ENCODE measurements at regions not wholly inside any gene's neighbourhood (a gene's known extent, or its start where the extent isn't known, plus 50 kb on each side); places are given as distances from the start of the nearest gene placed in this dataset.

GRCh38 chr10:24042884-24043283, 166.1 kb upstream of the KIAA1217 start:
- no peak for DNase-seq

DNA sequence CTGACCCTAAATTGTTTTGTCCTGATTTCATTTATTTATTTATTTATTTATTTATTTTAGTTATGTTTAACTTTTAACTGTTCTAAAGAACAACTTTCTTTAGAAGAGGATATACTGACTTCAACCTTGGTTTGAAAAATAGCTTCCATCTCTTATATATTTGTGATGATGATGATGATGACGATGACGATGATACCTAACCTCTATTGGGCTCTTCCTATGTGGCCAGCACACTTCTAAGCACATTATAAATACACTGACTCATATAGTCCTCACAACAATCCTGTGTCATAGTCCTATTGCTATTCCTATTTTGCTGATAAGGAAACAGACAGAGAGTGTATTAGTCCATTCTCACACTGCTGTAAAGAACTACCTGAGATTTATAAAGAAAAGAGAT, 162.9 kb upstream of the KIAA1217 start:
- DNase-seq, result no peak

GRCh38 chr10:24047176-24047575, 161.8 kb upstream of the KIAA1217 start:
- DNase-seq, result no peak

- no peak for DNase-seq
Measured at GRCh38 chr10:24054421-24054820, 154.5 kb upstream of the KIAA1217 start.

GRCh38 chr10:24080207-24080606, 128.7 kb upstream of the KIAA1217 start:
- no peak for DNase-seq

DNA sequence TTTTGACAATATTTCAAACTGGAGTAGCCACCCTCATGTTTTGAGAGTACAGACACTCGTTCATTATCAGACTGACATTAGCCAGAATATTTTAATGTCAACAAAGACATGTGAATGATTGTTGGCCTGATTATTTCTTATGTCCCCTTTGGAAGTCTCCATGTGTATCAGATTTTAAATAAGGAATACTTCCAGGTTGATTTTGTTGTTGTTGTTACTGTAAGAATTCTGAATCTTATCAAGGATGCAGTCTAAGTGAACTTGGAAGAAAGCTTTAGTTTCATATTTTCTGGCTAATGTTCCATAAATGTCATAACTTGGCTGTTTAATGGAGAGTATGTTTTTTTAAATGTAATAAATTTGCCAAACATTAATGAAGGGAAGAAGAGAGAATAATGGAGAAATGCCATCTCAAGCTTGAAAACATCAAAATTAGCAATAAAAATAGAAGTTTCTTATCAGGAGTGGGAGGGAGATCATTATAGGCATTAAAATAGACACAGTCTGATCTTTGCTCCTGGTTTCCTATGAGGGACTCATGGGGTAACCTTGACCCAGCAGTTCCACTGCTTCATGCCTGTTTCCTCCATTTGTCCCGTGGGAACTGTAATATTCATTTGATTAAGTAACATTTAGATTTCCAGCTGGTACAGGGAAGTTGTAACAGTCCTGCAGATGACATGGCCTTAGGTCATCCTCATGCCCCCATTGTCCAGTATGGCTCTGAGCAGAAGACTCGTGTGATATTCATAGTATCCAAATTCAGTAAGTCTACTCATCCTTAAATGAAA, 122.4 kb upstream of the KIAA1217 start:
- no peak for DNase-seq

GRCh38 chr10:24091256-24091655, 117.7 kb upstream of the KIAA1217 start:
- DNase-seq, result no peak

GRCh38 chr10:24096281-24096680, 112.7 kb upstream of the KIAA1217 start:
- DNase-seq, result no peak

- no peak for DNase-seq
Measured at GRCh38 chr10:24097751-24098207, 111.2 kb upstream of the KIAA1217 start.

DNA sequence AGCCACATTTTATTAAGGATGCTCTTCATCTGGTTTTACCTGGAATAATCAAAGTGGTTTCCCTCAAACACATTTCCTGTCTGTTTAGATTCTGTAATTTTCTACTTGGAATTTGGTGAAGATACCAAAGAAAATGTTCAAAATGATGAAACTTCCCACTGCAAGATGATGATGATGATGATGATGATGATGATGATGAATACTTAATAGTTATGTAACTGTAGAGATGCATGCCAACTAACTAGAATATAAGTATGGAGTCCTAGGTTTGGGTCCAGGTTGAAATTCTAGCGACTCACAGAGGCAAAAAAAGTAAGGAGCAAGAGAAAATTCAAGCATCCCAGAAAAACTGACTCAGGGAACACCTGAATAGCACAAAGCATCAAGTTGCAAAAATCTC, 104.0 kb upstream of the KIAA1217 start:
- no peak for DNase-seq

DNA sequence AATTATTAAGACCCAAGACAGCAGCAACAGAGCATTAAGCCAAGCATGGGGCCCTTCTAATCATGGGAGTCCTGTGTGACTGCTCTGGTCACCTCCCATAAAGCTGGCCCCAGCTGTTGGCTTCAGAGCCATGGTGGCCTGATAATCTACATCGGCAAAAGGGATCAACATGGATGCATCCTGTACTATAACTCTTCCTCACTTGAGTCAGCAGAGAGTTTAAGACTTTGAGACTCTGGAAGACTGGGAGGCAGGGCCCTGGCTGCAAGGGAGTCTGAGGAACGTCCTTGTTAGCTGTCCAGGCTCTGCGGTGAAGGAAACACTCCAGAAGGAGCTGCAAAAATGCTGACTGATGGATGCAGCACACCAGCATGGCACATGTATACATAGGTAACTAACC, 95.0 kb upstream of the KIAA1217 start:
- DNase-seq, result no peak

GRCh38 chr10:24114556-24114955, 94.4 kb upstream of the KIAA1217 start:
- no peak for DNase-seq

- no peak for DNase-seq
Measured at GRCh38 chr10:24115403-24115802, 93.5 kb upstream of the KIAA1217 start.

- no peak for DNase-seq
Measured at GRCh38 chr10:24118246-24118645, 90.7 kb upstream of the KIAA1217 start.

DNA sequence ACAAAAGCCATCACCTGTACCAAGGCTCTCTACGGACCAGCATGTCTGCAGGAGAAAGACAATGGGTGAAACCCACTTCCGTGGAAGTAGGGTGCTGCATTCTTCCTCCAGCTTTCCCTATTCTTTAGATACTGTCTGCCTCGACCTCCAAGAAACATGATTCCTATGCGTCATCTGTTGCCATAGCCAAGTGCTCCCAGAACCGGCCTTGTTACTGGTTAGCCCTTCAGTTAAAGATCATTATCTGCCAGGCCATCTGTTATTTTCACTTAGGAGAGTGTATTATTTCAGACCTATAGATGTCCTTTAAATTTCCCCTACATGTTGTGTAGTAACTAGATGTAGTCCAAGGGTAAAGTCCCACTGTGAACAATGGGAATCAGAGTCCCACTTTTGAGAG, 89.0 kb upstream of the KIAA1217 start:
- no peak for DNase-seq

DNA sequence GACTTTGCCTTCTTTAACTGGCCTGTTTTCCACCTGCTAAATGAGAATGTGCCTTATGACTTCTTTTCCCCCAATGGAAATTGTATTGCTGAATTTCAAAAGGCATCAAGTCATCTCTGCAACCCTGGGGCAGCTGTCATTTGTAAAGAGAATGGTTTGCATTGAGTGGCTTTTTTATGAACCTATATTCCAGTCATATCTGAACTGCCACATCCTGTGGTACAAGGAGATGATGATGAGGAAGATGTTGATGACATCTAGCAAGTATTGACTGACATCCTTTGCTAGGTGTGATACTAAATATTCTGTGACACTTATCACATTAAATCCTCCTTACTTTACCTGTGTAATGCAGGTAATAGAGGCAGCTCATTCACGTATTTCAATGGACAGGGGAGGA, 88.3 kb upstream of the KIAA1217 start:
- DNase-seq, result no peak

- no peak for DNase-seq
Measured at GRCh38 chr10:24127516-24127915, 81.4 kb upstream of the KIAA1217 start.

DNA sequence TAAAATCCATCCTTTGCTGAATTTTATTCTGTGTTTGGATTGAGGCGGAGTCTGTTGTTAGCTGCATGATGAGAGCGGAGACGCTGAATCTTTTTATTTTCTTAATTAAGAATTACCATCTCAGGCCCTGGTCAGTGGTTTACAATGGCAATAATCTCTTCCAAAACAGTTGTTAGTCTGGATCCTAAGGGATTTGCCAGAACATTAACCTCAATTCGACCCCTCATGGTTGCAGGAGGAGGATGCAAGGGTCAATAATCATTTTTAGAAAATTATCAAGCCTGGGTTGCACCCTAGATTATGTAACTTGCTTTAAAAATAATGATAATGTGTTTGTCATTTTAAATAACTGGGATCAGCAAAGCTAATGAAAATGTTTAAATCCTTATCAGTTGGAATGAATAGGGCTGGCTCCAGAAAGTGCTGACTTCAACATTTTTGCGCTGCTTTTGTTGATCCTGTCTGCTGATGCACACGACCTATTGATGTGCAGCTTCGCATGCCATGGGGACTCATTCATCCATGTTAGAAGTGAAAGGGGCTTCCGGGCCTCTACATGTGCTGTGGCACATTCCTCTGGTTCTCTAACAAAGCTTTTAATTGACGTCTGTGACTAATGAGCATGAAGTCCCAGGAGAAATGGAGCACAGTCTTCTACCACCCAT, 80.7 kb upstream of the KIAA1217 start:
- no peak for DNase-seq

GRCh38 chr10:24132741-24133140, 76.2 kb upstream of the KIAA1217 start:
- no peak for DNase-seq

GRCh38 chr10:24133835-24134234, 75.1 kb upstream of the KIAA1217 start:
- no peak for DNase-seq

DNA sequence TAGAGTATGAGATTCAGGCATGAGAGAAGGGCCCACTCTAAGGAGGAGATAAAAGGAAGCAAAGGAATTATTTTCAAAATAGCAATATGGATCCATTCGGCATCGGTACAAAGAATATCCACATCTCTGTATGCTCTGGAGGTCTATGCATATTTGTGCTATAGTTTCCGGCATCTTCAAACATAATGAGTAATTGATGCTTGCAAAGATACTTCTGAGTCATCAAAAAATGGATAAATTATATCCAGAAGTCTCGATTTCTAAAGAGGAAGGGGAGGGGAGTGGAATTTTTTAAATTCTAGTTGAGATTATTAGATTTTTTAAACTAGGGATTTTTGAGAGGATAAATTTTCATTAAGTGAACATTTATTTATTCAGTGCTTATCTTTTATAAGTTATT, 72.9 kb upstream of the KIAA1217 start:
- no peak for DNase-seq

GRCh38 chr10:24147321-24147720, 61.6 kb upstream of the KIAA1217 start:
- DNase-seq, result no peak

DNA sequence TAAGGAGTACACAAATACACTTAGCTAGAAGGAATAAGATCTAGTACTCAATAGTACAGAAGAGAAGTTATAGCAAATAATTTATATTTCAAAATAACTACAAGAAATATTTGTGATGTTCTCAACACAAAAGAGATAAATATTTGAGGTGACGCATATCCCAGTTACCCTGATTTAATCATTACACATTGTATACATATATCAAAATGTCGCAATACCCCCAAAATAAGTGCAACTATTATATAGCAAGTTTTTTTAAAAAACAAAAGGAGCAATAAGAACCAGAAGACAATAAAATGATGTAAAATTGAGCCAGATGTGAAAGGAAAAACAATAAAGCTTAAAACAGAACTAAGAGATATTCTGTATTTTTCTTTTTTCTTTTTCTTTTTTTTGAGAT, 59.3 kb upstream of the KIAA1217 start:
- DNase-seq, result no peak

- DNase-seq, result no peak
Measured at GRCh38 chr10:24150853-24151252, 58.1 kb upstream of the KIAA1217 start.

DNA sequence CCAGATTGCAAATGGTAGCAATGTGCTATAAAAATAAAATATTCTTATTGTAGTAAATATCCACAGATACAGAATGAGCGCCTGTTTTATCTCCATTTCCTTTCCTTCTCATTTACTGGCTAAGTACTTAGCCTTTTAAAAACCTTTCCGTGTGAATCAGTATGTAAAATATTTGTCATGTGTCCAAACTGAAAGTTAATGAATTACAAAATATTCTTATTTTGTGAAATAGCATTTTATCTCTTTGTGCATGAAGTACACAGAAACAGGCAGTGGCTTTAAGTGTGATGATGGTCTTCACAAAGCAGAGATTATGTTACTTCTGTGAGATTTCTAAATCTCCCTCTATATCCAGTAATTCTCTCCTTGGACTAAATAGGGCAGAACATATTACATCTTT, 56.7 kb upstream of the KIAA1217 start:
- no peak for DNase-seq

Data from NCI-H1092 (cell line).